Esophagus muscularis mucosa (tissue), 4 donors: ENCODE measurements at regions not wholly inside any gene's neighbourhood (a gene's known extent, or its start where the extent isn't known, plus 50 kb on each side); places are given as distances from the start of the nearest gene placed in this dataset.

ENCODE experiments used
- DNase-seq: peaks from one replicate; pipeline ENCODE4 v3.0.0-alpha.2; 2017; ENCODE audit errors: extremely low spot score
- H3K27ac ChIP-seq, 4 donors: fragments of 200-600 bp; sonication (generic); replicated peaks in 1 of 4; 1 replicate in 3 of 4; 2 replicates in 1 of 4; pipeline ENCODE4 v1.5.1; 2016 to 2019; ENCODE audit warnings: mild to moderate bottlenecking in 1 of 4
- H3K27me3 ChIP-seq, 4 donors: fragments of 200-600 bp; sonication (generic); one replicate each; pipeline versions ENCODE4 v1.5.1 to v1.6.0; 2016 to 2019
- H3K36me3 ChIP-seq, 4 donors: fragments of 200-600 bp; sonication (generic); one replicate each; pipeline ENCODE4 v1.5.1; 2016 to 2019
- H3K4me1 ChIP-seq, 4 donors: fragments of 200-600 bp; sonication (generic); one replicate each; pipeline ENCODE4 v1.5.1; 2016 to 2019
- H3K4me3 ChIP-seq, 4 donors: fragments of 200-600 bp; sonication (generic); 1 replicate in 2 of 4; 2 replicates in 2 of 4; pipeline ENCODE4 v1.5.1; 2016 to 2019; ENCODE audit warnings: mild to moderate bottlenecking in 4 of 4, moderate library complexity in 1 of 4
- H3K9me3 ChIP-seq, 4 donors: fragments of 200-600 bp; sonication (generic); 1 replicate in 3 of 4; 2 replicates in 1 of 4; pipeline ENCODE4 v1.5.1; 2016 to 2019
- EP300 ChIP-seq: sonication (generic); formaldehyde crosslinking; IDR thresholded peaks from one replicate; pipeline ENCODE4 v1.6.1; 2017; ENCODE audit warnings: antibody characterized with exemption
- POLR2A ChIP-seq: fragments of 450-650 bp; IDR thresholded peaks from one replicate; pipeline ENCODE4 v1.6.1; 2017; ENCODE audit warnings: antibody characterized with exemption, moderate library complexity, mild to moderate bottlenecking, low read depth
- POLR2AphosphoS5 ChIP-seq, 2 donors: sonication (generic); formaldehyde crosslinking; IDR thresholded peaks; one replicate each; pipeline ENCODE4 v1.6.1; 2017; ENCODE audit warnings: antibody characterized with exemption in 2 of 2
- WGBS: methylation state at CpG from one replicate; pipeline ENCODE4 v1.1.5; 2018; 5-methylcytosine and 5-hydroxymethylcytosine counted together
- intact Hi-C: fragments of 100-400 bp; cut with DNase I; formaldehyde crosslinking; loops from one replicate; pipeline ENCODE4 v1.15.1; 2023
- TF ChIP-seq, protein P1 (sequence below), 3 experiments: fragments of 200-600 bp in 2 of 3; fragments of 450-650 bp in 1 of 3; sonication (generic) in 2 of 3; IDR thresholded peaks; one replicate each; pipeline ENCODE4 v1.5.1; 2017 to 2019; ENCODE audit warnings: antibody characterized with exemption in 3 of 3, mild to moderate bottlenecking in 2 of 3, moderate library complexity in 1 of 3

DNA sequence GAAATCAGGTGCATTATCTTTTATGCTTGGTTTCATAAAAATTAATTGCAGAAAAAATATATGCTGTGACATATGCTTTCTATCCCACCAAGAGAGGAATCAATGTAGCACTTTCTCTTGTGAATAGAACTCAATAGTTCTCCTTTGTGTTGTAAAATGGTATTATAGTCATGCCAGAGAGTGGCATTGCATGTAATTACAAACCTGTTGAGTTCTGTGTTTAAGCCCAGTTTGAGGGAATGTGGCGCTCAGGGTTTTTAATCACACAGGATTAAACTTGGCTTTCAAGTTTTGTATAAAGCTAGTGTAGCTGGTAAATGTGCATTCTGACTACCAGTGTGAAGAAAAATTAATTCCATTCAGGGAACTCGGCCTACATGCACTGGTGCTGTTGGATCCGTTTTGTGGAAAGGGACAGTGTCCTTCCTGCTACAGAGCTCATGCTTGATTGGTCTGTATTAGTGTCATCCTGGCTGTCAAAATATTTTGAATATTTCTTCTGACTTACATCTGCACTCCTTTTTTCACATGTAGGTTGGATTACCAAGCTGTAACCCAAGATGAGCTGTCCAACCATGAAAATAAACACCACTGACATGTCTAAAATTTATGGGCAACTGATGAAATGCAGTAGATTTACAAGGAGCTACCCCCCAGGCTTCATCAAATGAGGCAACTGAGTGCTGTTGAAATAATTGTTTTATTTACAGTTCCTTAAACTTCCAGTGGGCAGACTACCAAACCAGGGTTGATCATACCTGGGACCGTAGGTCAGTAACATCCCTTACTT is 80.3 kb downstream of the SLC4A3 start:
- intact Hi-C loops = no loop called here
- no peak for TF ChIP-seq EP300
- no peak for TF ChIP-seq POLR2A
- TF ChIP-seq, protein P1, sequence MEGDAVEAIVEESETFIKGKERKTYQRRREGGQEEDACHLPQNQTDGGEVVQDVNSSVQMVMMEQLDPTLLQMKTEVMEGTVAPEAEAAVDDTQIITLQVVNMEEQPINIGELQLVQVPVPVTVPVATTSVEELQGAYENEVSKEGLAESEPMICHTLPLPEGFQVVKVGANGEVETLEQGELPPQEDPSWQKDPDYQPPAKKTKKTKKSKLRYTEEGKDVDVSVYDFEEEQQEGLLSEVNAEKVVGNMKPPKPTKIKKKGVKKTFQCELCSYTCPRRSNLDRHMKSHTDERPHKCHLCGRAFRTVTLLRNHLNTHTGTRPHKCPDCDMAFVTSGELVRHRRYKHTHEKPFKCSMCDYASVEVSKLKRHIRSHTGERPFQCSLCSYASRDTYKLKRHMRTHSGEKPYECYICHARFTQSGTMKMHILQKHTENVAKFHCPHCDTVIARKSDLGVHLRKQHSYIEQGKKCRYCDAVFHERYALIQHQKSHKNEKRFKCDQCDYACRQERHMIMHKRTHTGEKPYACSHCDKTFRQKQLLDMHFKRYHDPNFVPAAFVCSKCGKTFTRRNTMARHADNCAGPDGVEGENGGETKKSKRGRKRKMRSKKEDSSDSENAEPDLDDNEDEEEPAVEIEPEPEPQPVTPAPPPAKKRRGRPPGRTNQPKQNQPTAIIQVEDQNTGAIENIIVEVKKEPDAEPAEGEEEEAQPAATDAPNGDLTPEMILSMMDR (IDR thresholded peaks at IDR 0.05) = no peak
- no peak for TF ChIP-seq POLR2AphosphoS5 (IDR thresholded peaks at IDR 0.05)
- no peaks in the 10 kb centered on the region for H3K36me3 ChIP-seq
- peaks cover 0 to 8% (median 3%) of the 10 kb centered on the region in 4 donors for H3K4me1 ChIP-seq
- 76% methylated on average over 4 of the region's 4 CpGs for WGBS
- H3K27me3 ChIP-seq = peaks cover 0 to 4% (median 0%) of the 10 kb centered on the region in 4 donors
- DNase-seq = peak; percentile 81
- H3K27ac ChIP-seq = no peak overlapping the region
- no peaks in the 10 kb centered on the region for H3K9me3 ChIP-seq
- H3K4me3 ChIP-seq = no peak overlapping the region

DNA sequence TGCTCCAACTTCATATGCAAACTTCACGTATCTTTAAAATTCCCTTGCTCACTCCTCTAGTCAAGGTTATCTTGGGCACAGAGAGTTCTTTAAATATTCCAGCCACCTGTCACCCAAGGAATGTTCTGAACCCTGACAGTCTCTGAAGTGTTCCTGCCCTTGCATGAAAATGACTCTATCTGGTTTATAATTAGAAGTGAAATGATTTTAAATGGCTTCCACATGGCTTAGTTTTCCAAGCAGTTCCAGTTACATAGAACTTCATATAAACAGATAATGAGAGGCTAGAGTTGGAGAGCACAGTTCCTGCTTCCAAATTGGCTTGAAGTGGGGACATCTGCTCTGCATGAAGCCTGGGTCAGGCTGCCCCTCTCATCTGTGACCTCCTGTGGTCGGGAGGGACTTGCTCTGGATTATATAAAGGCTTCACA is 81.9 kb downstream of the SLC4A3 start:
- no peaks in the 10 kb centered on the region for H3K36me3 ChIP-seq
- DNase-seq = peak; percentile 57
- intact Hi-C loops = no loop called here
- WGBS = 56% methylated on average over 2 of the region's 2 CpGs
- H3K4me3 ChIP-seq = no peak overlapping the region
- peaks cover 0 to 3% (median 0%) of the 10 kb centered on the region in 4 donors for H3K9me3 ChIP-seq
- TF ChIP-seq POLR2A (no peak), POLR2AphosphoS5 (IDR thresholded peaks at IDR 0.05) (no peak), EP300 (no peak)
- TF ChIP-seq, protein P1 (IDR thresholded peaks at IDR 0.05) = no peak
- peaks cover 0 to 7% (median 1%) of the 10 kb centered on the region in 4 donors for H3K4me1 ChIP-seq
- peaks cover 0 to 4% (median 0%) of the 10 kb centered on the region in 4 donors for H3K27me3 ChIP-seq
- no peak overlapping the region for H3K27ac ChIP-seq

DNA sequence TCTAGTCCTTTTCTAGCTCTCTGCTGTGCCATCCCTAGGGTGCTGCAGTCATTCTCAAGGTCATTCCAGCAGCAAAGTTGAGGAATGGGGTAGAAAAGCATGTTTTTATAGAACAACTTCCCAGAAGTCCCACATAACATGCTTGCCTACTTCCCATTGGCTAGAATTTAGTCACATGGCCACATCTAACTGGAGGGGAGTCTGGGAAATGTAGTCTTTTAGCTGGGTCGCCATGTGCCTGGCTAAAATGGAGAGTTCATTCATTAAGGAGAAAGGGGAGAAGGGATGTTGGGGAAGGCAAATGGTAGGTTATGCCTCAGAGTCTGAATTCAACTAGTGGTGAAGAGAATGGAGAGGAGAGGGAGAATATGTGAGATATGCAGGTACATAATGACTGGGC is 85.7 kb downstream of the SLC4A3 start:
- Histone ChIP-seq H3K4me3 (no peak overlapping the region), H3K27me3 (peaks cover 0 to 9% (median 0%) of the 10 kb centered on the region in 4 donors), H3K9me3 (peaks cover 0 to 3% (median 0%) of the 10 kb centered on the region in 4 donors), H3K36me3 (no peaks in the 10 kb centered on the region), H3K4me1 (peaks cover 0 to 2% (median 0%) of the 10 kb centered on the region in 4 donors), H3K27ac (no peak overlapping the region)
- TF ChIP-seq POLR2A (no peak), POLR2AphosphoS5 (IDR thresholded peaks at IDR 0.05) (no peak), EP300 (no peak)
- TF ChIP-seq, protein P1 (IDR thresholded peaks at IDR 0.05) = no peak
- intact Hi-C loops = no loop called here
- WGBS = 68% methylated on average over 1 of the region's 1 CpG
- DNase-seq = peak; percentile 21

DNA sequence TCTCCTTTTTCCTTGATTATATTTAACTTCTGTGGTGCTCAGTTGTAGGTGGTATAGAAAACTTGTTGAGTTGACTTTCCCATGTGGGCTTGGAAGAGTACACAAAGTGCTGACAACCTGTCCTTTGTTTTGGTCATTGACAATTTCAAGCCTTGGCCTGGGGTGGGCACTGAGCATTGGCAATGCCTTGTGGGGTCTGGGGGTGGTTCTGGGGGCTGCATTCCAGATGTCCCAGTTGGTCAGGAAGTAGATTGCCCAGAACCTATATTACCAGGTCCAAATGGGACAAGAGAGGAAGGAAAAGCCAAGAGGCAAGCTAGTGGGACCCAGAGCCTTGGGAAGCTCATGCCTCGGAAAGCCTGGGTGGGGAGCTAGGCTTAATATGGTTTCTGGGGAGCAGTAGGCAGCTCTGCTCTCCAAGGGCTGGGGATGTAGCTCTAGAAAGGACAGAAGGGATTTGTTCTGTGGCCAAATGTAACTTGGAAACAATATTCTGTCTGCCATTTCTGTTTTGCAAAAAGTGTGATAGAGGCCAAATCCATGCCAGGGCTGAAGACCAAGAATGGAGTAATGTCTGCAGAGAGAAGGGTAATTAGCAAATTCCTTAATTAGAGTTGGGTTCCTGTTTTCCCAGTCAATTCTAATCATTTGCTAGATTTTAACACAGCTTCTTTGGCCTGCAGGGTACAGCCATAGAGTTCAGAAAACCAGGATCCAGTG is 87.4 kb downstream of the SLC4A3 start:
- Histone ChIP-seq H3K4me3 (no peak overlapping the region), H3K9me3 (peaks cover 0 to 3% (median 0%) of the 10 kb centered on the region in 4 donors), H3K36me3 (no peaks in the 10 kb centered on the region), H3K4me1 (no peaks in the 10 kb centered on the region), H3K27me3 (peaks cover 0 to 9% (median 0%) of the 10 kb centered on the region in 4 donors), H3K27ac (no peak overlapping the region)
- no peak for TF ChIP-seq POLR2AphosphoS5 (IDR thresholded peaks at IDR 0.05)
- TF ChIP-seq, protein P1 (IDR thresholded peaks at IDR 0.05) = no peak
- TF ChIP-seq POLR2A = no peak
- no peak for TF ChIP-seq EP300
- intact Hi-C loops = no loop called here
- 100% methylated on average over 1 of the region's 1 CpG for WGBS
- peak; percentile 29 for DNase-seq
